ENCODE measurements at regions not wholly inside any gene's neighbourhood (a gene's known extent, or its start where the extent isn't known, plus 50 kb on each side); places are given as distances from the start of the nearest gene placed in this dataset.

DNA sequence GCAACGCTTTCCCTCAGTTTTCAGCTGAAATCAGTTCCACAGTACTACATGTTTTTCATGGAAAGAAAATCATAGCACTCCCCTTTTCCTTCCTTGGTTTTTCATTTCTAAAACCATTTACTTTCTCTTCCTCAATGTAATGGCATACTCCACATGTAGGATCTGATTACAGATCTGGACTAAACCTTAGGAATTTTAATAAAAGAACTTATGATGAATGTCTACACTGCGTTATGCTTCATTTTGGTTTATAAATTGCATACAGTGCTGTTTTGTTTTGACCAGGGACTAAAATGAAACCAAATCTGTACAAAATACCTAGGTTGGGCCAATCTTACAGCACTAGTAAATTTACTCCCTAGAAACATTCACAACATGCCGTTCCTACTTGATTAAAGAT is 589.9 kb downstream of the TBC1D4 start:
- TF ChIP-seq, protein P1, sequence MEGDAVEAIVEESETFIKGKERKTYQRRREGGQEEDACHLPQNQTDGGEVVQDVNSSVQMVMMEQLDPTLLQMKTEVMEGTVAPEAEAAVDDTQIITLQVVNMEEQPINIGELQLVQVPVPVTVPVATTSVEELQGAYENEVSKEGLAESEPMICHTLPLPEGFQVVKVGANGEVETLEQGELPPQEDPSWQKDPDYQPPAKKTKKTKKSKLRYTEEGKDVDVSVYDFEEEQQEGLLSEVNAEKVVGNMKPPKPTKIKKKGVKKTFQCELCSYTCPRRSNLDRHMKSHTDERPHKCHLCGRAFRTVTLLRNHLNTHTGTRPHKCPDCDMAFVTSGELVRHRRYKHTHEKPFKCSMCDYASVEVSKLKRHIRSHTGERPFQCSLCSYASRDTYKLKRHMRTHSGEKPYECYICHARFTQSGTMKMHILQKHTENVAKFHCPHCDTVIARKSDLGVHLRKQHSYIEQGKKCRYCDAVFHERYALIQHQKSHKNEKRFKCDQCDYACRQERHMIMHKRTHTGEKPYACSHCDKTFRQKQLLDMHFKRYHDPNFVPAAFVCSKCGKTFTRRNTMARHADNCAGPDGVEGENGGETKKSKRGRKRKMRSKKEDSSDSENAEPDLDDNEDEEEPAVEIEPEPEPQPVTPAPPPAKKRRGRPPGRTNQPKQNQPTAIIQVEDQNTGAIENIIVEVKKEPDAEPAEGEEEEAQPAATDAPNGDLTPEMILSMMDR (IDR thresholded peaks at IDR 0.05; ENCODE audit: control extremely low read depth in 1 of 3, insufficient read depth in 1 of 3, low read depth in 1 of 3, low read length in 3 of 3) = no peak
- TF ChIP-seq KDM1A (IDR thresholded peaks at IDR 0.05; ENCODE audit: borderline replicate concordance, low read length) (no peak), TAF1 (IDR thresholded peaks at IDR 0.05; ENCODE audit: low read depth, low read length) (no peak), EZH2 (IDR thresholded peaks at IDR 0.05; ENCODE audit: low read depth, low read length, severe bottlenecking) (no peak), TEAD4 (IDR thresholded peaks at IDR 0.05; ENCODE audit: low read depth, low read length) (no peak), POLR2A (IDR thresholded peaks at IDR 0.05; ENCODE audit: control extremely low read depth in 1 of 2, low read depth in 2 of 2, low read length in 2 of 2) (no peak), CHD2 (IDR thresholded peaks at IDR 0.05; ENCODE audit: low read length) (no peak), RAD21 (IDR thresholded peaks at IDR 0.05 in 1 of 2, conservative IDR thresholded peaks at IDR 0.05 in 1 of 2; ENCODE audit: low read depth in 2 of 2, low read length in 2 of 2) (no peak)
- TF ChIP-seq, protein P2, sequence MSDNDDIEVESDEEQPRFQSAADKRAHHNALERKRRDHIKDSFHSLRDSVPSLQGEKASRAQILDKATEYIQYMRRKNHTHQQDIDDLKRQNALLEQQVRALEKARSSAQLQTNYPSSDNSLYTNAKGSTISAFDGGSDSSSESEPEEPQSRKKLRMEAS (IDR thresholded peaks at IDR 0.05) = no peak
